Keratinocyte (primary cell): ENCODE measurements at regions not wholly inside any gene's neighbourhood (a gene's known extent, or its start where the extent isn't known, plus 50 kb on each side); places are given as distances from the start of the nearest gene placed in this dataset.

Experiments used
- DNase-seq: peaks from one replicate; pipeline ENCODE4 v3.0.0-alpha.2; 2011; ENCODE audit warnings: low read depth, missing footprints, low spot score
- FAIRE-seq: peaks from 2 replicates; lab custom pipeline; 2011; peaks lifted over from hg19 to GRCh38; lab: Jason Lieb, UNC
- H2AFZ ChIP-seq: 2 replicates; pipeline ENCODE4 v1.6.0; 2012; ENCODE audit warnings: low read length, control low read depth, inconsistent platforms; ENCODE audit not compliant: control insufficient read depth
- H3K27ac ChIP-seq: 2 replicates; pipeline ENCODE4 v1.5.1; 2011; ENCODE audit warnings: low read length; ENCODE audit not compliant: control insufficient read depth, insufficient read depth
- H3K27me3 ChIP-seq: 3 replicates; pipeline ENCODE4 v1.6.0; 2011; ENCODE audit warnings: low read length; ENCODE audit not compliant: control insufficient read depth, insufficient read depth; ENCODE audit errors: extremely low read depth
- H3K36me3 ChIP-seq, 2 experiments: 2 replicates in 1 of 2; 3 replicates in 1 of 2; pipeline ENCODE4 v1.5.1; 2011; ENCODE audit warnings: low read length in 2 of 2, mild to moderate bottlenecking in 1 of 2; ENCODE audit not compliant: control insufficient read depth in 2 of 2, insufficient read depth in 2 of 2; ENCODE audit errors: extremely low read depth in 1 of 2
- H3K4me1 ChIP-seq: 3 replicates; pipeline ENCODE4 v1.5.1; 2011; ENCODE audit warnings: low read length; ENCODE audit not compliant: control insufficient read depth, insufficient read depth; ENCODE audit errors: extremely low read depth
- H3K4me2 ChIP-seq: 3 replicates; pipeline ENCODE4 v1.6.0; 2011; ENCODE audit warnings: low read depth, low read length; ENCODE audit not compliant: control insufficient read depth, insufficient read depth; ENCODE audit errors: extremely low read depth
- H3K4me3 ChIP-seq, 3 experiments: fragments of 200-600 bp in 1 of 3; sonication (generic) in 1 of 3; 2 replicates in 2 of 3; 3 replicates in 1 of 3; pipeline ENCODE4 v1.5.1; 2011 to 2016; ENCODE audit warnings: low read length in 3 of 3, mild to moderate bottlenecking in 3 of 3, control low read depth in 2 of 3, inconsistent platforms in 1 of 3, low read depth in 1 of 3, mixed read lengths in 1 of 3, mixed run types in 1 of 3, moderate library complexity in 1 of 3; ENCODE audit not compliant: control insufficient read depth in 2 of 3, insufficient read depth in 2 of 3; ENCODE audit errors: extremely low read depth in 1 of 3
- H3K79me2 ChIP-seq: 2 replicates; pipeline ENCODE4 v1.6.0; 2012; ENCODE audit warnings: low read length; ENCODE audit not compliant: control insufficient read depth, insufficient read depth
- H3K9ac ChIP-seq: 3 replicates; pipeline ENCODE4 v1.6.0; 2011; ENCODE audit warnings: low read length; ENCODE audit not compliant: control insufficient read depth, insufficient read depth; ENCODE audit errors: extremely low read depth
- H3K9me1 ChIP-seq: 3 replicates; pipeline ENCODE4 v1.6.0; 2011; ENCODE audit warnings: low read length; ENCODE audit not compliant: control insufficient read depth, insufficient read depth; ENCODE audit errors: extremely low read depth
- H3K9me3 ChIP-seq: 2 replicates; pipeline ENCODE4 v1.5.1; 2012; ENCODE audit warnings: low read depth, low read length; ENCODE audit not compliant: control insufficient read depth
- H4K20me1 ChIP-seq: 3 replicates; pipeline ENCODE4 v1.6.0; 2011; ENCODE audit warnings: low read length; ENCODE audit not compliant: control insufficient read depth, insufficient read depth; ENCODE audit errors: extremely low read depth
- EZH2 ChIP-seq: IDR thresholded peaks from one replicate; pipeline ENCODE4 v1.6.1; 2012; ENCODE audit warnings: inconsistent platforms, mild to moderate bottlenecking, low read length, moderate library complexity
- dilution Hi-C: fragments of 300-500 bp; cut with MboI; formaldehyde crosslinking; loops from one replicate; pipeline ENCODE4 v1.7.0; 2020; ENCODE audit warnings: low sequenced_read_pairs; ENCODE audit not compliant: extremely low pct_ligation_motif_present
- TF ChIP-seq, protein P1 (sequence below), 3 experiments: IDR thresholded peaks in 1 of 3; conservative IDR thresholded peaks in 1 of 3; optimal IDR thresholded peaks in 1 of 3; 2 replicates in 2 of 3; 3 replicates in 1 of 3; pipeline versions ENCODE3 to v1.5.1; 2011; ENCODE audit warnings: low read length in 3 of 3, mild to moderate bottlenecking in 3 of 3, moderate library complexity in 2 of 3, control low read depth in 1 of 3, inconsistent platforms in 1 of 3; ENCODE audit not compliant: insufficient read depth in 2 of 3; ENCODE audit errors: extremely low read depth in 1 of 3

DNA sequence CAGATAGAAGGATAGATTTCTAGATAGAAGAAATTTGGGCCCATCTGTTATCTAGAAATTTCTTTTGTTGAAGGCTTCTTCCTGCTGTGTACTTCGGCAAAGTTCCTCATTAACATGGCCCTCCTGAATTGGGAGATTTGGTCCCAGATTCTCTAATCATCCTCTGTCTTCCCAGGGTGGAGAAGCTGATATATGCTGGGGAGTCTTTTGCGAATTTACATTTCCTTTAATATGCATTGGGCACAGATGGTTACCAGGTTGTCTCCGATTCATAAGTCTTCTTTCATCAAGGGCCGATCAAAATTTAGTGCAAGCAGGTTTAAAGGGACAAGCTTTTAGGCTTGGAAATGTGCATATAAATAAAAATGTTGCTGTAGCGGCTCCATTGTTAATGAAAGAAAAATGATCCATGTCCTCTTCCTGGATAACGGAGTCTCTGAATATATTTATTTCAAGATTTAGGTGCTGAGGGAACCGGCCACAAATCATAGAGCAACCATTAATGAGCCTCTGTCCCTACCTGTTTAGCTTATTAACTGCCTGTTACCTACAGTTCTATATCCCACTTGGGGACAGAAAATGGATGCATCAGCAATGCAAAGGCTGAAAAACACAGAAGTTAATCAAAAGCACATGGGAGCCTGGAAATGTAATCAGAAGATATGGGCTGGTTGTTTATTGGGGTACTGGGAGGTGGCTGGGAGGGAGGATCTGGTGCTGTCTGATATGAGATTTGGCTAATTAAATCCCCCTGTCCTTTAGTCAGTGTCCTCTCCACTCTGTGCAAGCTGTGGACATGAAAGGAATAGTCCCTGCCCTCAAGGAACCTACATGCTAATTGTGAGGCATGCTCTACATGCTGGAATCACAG lies 234.7 kb downstream of the MAN2A1 start:
- Histone ChIP-seq H3K4me2 (no peak overlapping the region), H3K27ac (no peak overlapping the region), H3K9me1 (no peaks in the 10 kb centered on the region), H3K4me1 (no peaks in the 10 kb centered on the region), H2AFZ (no peak overlapping the region), H3K9me3 (no peaks in the 10 kb centered on the region), H3K4me3 (no peak overlapping the region), H3K27me3 (no peaks in the 10 kb centered on the region), H4K20me1 (no peaks in the 10 kb centered on the region), H3K79me2 (no peaks in the 10 kb centered on the region), H3K36me3 (no peaks in the 10 kb centered on the region), H3K9ac (no peak overlapping the region)
- FAIRE-seq (no peak), DNase-seq (no peak)
- dilution Hi-C loops: no loop called here
- no peak for TF ChIP-seq EZH2
- TF ChIP-seq, protein P1, sequence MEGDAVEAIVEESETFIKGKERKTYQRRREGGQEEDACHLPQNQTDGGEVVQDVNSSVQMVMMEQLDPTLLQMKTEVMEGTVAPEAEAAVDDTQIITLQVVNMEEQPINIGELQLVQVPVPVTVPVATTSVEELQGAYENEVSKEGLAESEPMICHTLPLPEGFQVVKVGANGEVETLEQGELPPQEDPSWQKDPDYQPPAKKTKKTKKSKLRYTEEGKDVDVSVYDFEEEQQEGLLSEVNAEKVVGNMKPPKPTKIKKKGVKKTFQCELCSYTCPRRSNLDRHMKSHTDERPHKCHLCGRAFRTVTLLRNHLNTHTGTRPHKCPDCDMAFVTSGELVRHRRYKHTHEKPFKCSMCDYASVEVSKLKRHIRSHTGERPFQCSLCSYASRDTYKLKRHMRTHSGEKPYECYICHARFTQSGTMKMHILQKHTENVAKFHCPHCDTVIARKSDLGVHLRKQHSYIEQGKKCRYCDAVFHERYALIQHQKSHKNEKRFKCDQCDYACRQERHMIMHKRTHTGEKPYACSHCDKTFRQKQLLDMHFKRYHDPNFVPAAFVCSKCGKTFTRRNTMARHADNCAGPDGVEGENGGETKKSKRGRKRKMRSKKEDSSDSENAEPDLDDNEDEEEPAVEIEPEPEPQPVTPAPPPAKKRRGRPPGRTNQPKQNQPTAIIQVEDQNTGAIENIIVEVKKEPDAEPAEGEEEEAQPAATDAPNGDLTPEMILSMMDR (optimal IDR thresholded peaks at IDR 0.05 in 1 of 3, IDR thresholded peaks at IDR 0.05 in 1 of 3, conservative IDR thresholded peaks at IDR 0.05 in 1 of 3; ENCODE audit: extremely low read depth in 1 of 3, insufficient read depth in 2 of 3, low read length in 3 of 3): no peak

DNA sequence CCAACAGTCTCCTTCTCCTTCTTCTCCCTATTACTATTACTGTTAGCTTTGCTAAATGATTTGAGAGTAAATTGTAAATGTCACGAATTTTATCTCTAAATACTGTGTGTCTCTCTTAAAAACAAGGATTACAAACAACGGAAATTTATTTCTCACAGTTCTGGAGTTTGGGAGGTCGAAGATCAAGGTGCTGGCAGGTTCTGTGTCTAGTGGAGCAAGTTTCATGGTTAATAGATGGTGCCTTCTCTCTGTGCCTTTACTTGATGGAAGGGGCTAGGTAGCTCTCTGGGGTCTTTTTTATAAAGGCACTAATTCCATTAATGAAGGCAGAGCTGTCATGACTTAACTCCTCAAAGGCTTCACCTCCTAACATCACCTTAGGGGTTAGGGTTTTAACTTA lies 237.9 kb downstream of the MAN2A1 start:
- Histone ChIP-seq H3K9me1 (no peaks in the 10 kb centered on the region), H3K27me3 (peaks cover 3% of the 10 kb centered on the region), H3K79me2 (no peaks in the 10 kb centered on the region), H3K4me2 (no peak overlapping the region), H4K20me1 (no peaks in the 10 kb centered on the region), H3K27ac (no peak overlapping the region), H2AFZ (no peak overlapping the region), H3K9ac (no peak overlapping the region), H3K36me3 (no peaks in the 10 kb centered on the region), H3K4me3 (no peak overlapping the region), H3K4me1 (no peaks in the 10 kb centered on the region), H3K9me3 (no peaks in the 10 kb centered on the region)
- dilution Hi-C loops: no loop called here
- no peak for DNase-seq
- FAIRE-seq: no peak
- TF ChIP-seq, protein P1 (optimal IDR thresholded peaks at IDR 0.05 in 1 of 3, IDR thresholded peaks at IDR 0.05 in 1 of 3, conservative IDR thresholded peaks at IDR 0.05 in 1 of 3; ENCODE audit: extremely low read depth in 1 of 3, insufficient read depth in 2 of 3, low read length in 3 of 3): no peak
- TF ChIP-seq EZH2: no peak
